Thoracic aorta (tissue), 2 donors: ENCODE measurements at regions not wholly inside any gene's neighbourhood (a gene's known extent, or its start where the extent isn't known, plus 50 kb on each side); places are given as distances from the start of the nearest gene placed in this dataset.
"Not testable (repeated sequence)": the region's sequence is repeated elsewhere in the genome, so short reads cannot be mapped to it uniquely, and the experiment has no call there.

ENCODE experiments used
- ATAC-seq: fragments of 150-250 bp; one replicate; pipeline ENCODE4 v1.8.0; 2017; ENCODE audit warnings: low read depth; ENCODE audit not compliant: insufficient number of reproducible peaks, low FRiP score
- DNase-seq: peaks from one replicate; pipeline ENCODE4 v3.0.0-alpha.2; 2020; ENCODE audit warnings: low spot score
- H3K27ac ChIP-seq, 2 donors: fragments of 200-600 bp; sonication (generic); 1 replicate in 1 of 2; 2 replicates in 1 of 2; pipeline ENCODE4 v1.5.1; 2016; ENCODE audit warnings: mild to moderate bottlenecking in 2 of 2, moderate library complexity in 2 of 2
- H3K27me3 ChIP-seq: fragments of 200-600 bp; sonication (generic); replicated peaks from 2 replicates; pipeline ENCODE4 v1.6.0; 2016; ENCODE audit warnings: mild to moderate bottlenecking; ENCODE audit not compliant: insufficient read depth
- H3K36me3 ChIP-seq: fragments of 200-600 bp; sonication (generic); one replicate; pipeline ENCODE4 v1.5.1; 2016
- H3K4me1 ChIP-seq, 2 donors: fragments of 200-600 bp; sonication (generic); 1 replicate in 1 of 2; 2 replicates in 1 of 2; pipeline versions ENCODE4 v1.5.1 to v1.6.0; 2016; ENCODE audit warnings: low read depth in 2 of 2, mild to moderate bottlenecking in 1 of 2; ENCODE audit not compliant: control insufficient read depth in 1 of 2
- H3K4me3 ChIP-seq: fragments of 200-600 bp; sonication (generic); 2 replicates; pipeline ENCODE4 v1.5.1; 2016; ENCODE audit warnings: mild to moderate bottlenecking
- H3K9me3 ChIP-seq: fragments of 200-600 bp; sonication (generic); 2 replicates; pipeline ENCODE4 v1.5.1; 2016
- TF ChIP-seq, protein P1 (sequence below): fragments of 200-600 bp; sonication (generic); IDR thresholded peaks from one replicate; pipeline ENCODE4 v1.5.1; 2019; ENCODE audit warnings: antibody characterized with exemption

DNA sequence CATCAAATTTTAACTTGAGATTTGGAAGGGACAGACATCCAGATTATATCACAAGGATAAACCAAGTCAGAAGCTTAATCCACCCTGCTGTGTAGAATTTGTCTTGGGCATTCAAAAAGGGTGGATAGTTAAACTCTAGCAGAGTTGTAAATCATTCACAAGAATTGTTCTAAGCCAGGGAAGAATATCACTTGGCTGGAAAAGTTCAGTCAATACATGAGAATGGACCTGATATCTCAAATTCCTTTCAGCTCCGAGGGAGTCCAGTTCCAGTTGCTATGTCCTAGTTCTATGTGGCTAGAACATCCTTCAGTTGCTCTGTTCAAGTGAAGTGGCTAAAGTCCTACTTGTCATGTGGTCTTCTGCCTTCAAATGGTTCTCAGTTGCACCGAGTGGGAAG lies 351.8 kb upstream of the JARID2 start:
- TF ChIP-seq, protein P1, sequence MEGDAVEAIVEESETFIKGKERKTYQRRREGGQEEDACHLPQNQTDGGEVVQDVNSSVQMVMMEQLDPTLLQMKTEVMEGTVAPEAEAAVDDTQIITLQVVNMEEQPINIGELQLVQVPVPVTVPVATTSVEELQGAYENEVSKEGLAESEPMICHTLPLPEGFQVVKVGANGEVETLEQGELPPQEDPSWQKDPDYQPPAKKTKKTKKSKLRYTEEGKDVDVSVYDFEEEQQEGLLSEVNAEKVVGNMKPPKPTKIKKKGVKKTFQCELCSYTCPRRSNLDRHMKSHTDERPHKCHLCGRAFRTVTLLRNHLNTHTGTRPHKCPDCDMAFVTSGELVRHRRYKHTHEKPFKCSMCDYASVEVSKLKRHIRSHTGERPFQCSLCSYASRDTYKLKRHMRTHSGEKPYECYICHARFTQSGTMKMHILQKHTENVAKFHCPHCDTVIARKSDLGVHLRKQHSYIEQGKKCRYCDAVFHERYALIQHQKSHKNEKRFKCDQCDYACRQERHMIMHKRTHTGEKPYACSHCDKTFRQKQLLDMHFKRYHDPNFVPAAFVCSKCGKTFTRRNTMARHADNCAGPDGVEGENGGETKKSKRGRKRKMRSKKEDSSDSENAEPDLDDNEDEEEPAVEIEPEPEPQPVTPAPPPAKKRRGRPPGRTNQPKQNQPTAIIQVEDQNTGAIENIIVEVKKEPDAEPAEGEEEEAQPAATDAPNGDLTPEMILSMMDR = no peak
- ATAC-seq (no peak), DNase-seq (no peak)
- no peaks in the 10 kb centered on the region for H3K4me1 ChIP-seq
- H3K27ac ChIP-seq = no peak overlapping the region
- H3K27me3 ChIP-seq = no peaks in the 10 kb centered on the region
- no peaks in the 10 kb centered on the region for H3K36me3 ChIP-seq
- no peak overlapping the region for H3K4me3 ChIP-seq
- no peaks in the 10 kb centered on the region for H3K9me3 ChIP-seq

DNA sequence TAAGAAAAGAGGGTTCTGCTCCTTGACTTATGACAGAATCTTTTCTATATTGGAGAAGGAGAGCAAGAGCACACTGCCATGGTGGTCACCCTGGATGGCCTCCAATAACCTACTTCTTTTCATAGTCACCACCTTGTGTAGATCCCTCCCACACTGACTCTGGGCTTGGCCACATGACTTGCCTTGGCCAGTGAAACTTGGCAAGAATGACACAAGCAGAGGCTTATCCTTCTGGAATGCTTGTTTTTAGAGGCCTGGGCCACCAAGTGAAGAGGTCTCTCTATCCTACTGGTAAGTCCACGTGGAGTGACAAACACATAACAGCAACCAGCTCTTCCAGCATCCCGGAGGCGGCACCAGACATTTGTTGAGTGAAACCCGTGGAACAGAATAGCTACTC lies 349.4 kb upstream of the JARID2 start:
- no peaks in the 10 kb centered on the region for H3K9me3 ChIP-seq
- no peak overlapping the region for H3K27ac ChIP-seq
- DNase-seq = no peak
- H3K4me3 ChIP-seq = no peak overlapping the region
- no peak for ATAC-seq
- no peaks in the 10 kb centered on the region for H3K27me3 ChIP-seq
- TF ChIP-seq, protein P1 = no peak
- no peaks in the 10 kb centered on the region for H3K4me1 ChIP-seq
- no peaks in the 10 kb centered on the region for H3K36me3 ChIP-seq

DNA sequence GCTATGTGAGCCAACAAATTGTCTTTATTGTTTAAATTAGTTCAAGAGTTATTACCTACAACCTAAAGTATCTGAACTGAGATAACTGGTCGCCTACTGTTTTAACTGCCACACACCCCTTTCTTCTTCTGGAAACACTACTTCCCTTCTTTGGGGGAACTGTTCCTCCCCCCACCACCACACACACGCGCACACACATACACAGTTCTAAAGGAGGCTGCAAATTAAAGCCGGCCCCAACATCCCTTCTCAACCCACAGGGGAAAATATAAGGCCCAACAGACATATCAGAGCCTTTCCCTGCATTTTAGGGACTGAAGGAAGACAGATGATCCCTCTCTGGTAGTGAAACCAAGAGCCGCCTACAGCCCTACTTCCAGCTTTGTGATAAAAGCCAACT lies 348.0 kb upstream of the JARID2 start:
- no peak overlapping the region for H3K27ac ChIP-seq
- no peak overlapping the region for H3K4me3 ChIP-seq
- ATAC-seq = no peak
- H3K4me1 ChIP-seq = no peaks in the 10 kb centered on the region
- H3K9me3 ChIP-seq = no peaks in the 10 kb centered on the region
- DNase-seq = no peak
- no peaks in the 10 kb centered on the region for H3K36me3 ChIP-seq
- H3K27me3 ChIP-seq = no peaks in the 10 kb centered on the region
- TF ChIP-seq, protein P1 = no peak

DNA sequence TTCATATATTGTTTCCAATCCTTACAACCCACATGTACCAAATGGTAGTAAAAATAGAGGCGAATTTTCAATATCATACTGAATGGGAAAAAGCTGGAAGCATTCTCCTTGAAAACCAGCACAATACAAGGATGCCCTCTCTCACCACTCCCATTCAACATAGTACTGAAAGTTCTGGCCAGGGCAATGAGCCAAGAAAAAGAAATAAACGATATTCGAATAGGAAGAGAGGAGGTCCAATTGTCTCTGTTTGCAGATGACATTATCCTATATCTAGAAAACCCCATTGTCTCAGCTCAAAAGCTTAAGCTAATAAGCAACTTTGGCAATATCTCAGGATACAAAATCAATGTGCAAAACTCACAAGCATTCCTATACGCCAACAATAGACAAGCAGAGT lies 346.4 kb upstream of the JARID2 start:
- H3K4me3 ChIP-seq, H3K27me3 ChIP-seq, DNase-seq, H3K9me3 ChIP-seq, H3K27ac ChIP-seq, ATAC-seq, H3K36me3 ChIP-seq, H3K4me1 ChIP-seq: not testable (repeated sequence)

DNA sequence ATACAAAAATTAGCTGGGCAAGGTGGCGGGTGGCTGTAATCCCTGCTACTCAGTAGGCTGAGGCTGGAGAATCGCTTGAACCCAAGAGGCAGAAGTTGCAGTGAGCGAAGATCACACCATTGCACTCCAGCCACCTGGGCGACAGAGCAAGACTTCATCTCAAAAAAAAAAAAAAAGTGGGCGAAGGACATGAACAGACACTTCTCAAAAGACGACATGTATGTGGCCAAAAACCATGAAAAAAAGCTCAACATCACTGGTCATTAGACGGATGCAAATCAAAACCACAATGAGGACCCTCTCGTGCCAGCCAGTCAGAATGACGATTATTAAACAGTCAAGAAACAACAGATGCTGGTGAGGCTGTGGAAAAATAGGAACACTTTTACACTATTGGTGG lies 344.9 kb upstream of the JARID2 start:
- TF ChIP-seq, protein P1 = no peak
- Histone ChIP-seq H3K27ac (no peak overlapping the region), H3K36me3 (no peaks in the 10 kb centered on the region), H3K4me1 (no peaks in the 10 kb centered on the region), H3K27me3 (no peaks in the 10 kb centered on the region), H3K9me3 (no peaks in the 10 kb centered on the region), H3K4me3 (no peak overlapping the region)
- ATAC-seq (no peak), DNase-seq (no peak)

DNA sequence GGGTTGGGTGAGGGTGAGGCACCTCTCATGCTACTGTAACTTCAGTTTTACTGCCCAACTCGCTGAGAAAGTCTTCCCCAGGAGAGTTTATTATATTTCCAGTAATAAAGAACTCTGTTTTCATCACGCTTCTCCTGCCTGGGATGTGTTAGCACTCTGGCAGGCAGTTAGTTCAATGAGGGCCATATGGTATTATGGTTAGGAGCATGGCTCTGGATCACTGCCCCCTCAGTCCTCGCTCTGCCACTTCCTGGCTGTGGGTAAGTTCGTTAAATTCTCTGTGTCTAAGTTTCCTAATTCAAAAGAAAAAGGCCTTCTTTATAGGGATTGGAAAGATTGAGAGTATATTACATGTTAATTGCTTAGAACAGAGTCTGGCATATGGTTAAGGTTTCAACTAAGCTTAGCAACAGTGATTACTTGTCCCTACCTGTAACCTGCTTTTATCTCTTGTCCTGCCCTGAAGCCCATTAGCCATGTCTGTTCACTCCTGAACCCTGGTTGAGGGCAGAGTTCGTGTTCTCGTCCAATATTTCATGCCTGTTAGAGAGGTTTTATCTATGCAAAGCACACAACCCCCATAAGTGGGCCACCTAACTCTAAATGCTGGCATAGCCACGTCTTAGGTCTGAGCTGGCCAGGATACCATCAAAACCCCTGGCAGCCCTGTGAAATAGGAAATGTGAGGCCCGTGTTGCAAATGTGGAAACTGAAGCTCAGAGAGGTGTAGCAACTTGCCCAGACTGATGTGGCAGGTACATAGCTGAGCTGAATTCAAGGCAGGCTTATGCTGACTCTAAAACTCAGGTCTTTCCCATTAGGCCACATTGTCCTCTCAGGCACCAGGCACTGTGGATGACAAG lies 342.5 kb upstream of the JARID2 start:
- ATAC-seq (no peak), DNase-seq (no peak)
- no peaks in the 10 kb centered on the region for H3K27me3 ChIP-seq
- no peak overlapping the region for H3K27ac ChIP-seq
- H3K36me3 ChIP-seq = no peaks in the 10 kb centered on the region
- TF ChIP-seq, protein P1 = no peak
- H3K4me1 ChIP-seq = no peaks in the 10 kb centered on the region
- H3K9me3 ChIP-seq = no peaks in the 10 kb centered on the region
- no peak overlapping the region for H3K4me3 ChIP-seq
